ENCODE measurements at regions not wholly inside any gene's neighbourhood (a gene's known extent, or its start where the extent isn't known, plus 50 kb on each side); places are given as distances from the start of the nearest gene placed in this dataset.
"Not testable (repeated sequence)": the region's sequence is repeated elsewhere in the genome, so short reads cannot be mapped to it uniquely, and the experiment has no call there.

DNA sequence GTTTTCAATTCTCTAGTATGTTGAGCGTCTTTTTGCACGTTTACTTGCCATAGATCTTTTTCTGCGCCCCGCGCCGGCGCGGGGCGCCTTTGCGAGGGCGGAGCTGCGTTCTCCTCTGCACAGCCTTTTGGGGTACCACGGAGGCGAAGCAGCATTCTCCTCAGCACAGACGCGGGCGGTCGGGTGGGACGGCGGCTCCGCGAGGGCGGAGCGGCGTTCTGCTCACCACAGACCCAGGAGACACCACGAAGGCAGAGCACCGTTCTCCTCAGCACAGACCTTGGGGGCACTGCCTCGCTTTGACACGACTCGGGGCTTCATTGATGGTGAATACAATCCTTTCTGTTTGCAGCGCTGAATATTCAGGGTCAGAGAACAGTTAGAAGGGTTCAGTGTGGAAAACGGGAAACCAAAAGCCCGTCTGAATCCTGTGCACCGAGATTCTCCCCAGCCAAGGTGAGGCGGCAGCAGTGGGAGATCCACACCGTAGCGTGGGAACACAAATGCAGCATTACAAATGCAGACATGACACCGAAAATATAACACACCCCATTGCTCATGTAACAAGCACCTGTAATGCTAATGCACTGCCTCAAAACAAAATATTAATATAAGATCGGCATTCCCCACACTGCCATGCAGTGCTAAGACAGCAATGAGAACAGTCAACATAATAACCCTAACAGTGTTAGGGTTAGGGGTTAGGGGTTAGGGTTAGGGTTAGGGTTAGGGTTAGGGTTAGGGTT, 190.7 kb upstream of the VIPR2 start:
- DNase-seq (ENCODE audit: low read depth) = not testable (repeated sequence)

GRCh38 chr7:159332854-159333479, 188.3 kb upstream of the VIPR2 start:
- DNase-seq (ENCODE audit: low read depth) = not testable (repeated sequence)

GRCh38 chr7:159331462-159331861, 186.8 kb upstream of the VIPR2 start:
- no peak for DNase-seq (ENCODE audit: low read depth)

GRCh38 chr7:159329818-159330378, 185.2 kb upstream of the VIPR2 start:
- no peak for DNase-seq (ENCODE audit: low read depth)

- DNase-seq (ENCODE audit: low read depth) = no peak
These were observed 183.4 kb upstream of the VIPR2 start for GRCh38 chr7:159328096-159328495.

- DNase-seq (ENCODE audit: low read depth) = no peak
These were observed 178.7 kb upstream of the VIPR2 start for GRCh38 chr7:159323359-159323758.

GRCh38 chr7:159321278-159321677, 176.6 kb upstream of the VIPR2 start:
- no peak for DNase-seq (ENCODE audit: low read depth)

DNA sequence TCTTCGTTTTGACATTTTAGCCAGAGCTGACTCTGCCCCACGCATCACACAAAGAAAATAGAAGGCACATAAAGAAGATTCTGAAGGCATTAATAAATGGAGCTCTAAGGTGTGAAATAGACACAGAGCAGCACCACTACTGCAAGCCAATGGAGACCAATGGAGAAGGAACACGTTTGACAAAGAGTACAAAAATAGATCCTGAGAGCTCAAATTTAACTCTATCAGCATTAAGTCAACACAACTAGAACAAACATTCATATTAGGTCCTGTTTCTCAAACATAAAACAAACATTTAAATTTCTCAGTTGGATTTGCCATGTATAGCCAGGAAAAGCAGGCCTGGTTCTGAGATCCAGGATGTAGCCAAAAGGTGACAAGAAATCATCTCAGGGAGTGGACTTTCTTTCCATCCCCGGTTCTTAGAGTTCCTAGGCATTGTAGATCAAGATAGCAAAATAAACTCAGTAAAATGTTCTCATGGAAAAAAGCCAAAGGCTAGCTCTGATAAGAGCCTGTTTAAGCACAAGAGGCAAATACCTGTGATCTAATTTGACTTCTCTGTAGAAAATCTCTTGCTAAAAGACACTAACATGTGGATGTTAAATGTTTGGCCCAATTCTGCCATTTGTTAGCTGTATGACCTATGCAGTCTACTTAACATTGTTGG, 174.2 kb upstream of the VIPR2 start:
- no peak for DNase-seq (ENCODE audit: low read depth)

GRCh38 chr7:159317294-159317693, 172.6 kb upstream of the VIPR2 start:
- no peak for DNase-seq (ENCODE audit: low read depth)

DNA sequence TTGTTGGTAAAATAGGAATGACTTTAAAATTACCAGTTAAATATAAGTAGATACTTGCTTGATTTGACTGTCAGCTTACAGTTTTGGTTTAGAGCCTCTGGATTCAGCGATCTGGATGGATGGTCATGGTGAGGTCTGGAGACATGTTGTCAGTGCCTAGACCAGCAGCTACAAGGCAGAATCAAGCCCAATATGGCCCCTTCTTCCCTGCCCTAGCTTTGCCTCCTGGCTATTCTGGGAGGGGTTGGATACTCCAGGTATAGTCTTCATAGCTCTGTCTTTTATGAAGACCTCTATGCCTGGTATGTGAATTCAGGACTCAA, 166.5 kb upstream of the VIPR2 start:
- no peak for DNase-seq (ENCODE audit: low read depth)

DNA sequence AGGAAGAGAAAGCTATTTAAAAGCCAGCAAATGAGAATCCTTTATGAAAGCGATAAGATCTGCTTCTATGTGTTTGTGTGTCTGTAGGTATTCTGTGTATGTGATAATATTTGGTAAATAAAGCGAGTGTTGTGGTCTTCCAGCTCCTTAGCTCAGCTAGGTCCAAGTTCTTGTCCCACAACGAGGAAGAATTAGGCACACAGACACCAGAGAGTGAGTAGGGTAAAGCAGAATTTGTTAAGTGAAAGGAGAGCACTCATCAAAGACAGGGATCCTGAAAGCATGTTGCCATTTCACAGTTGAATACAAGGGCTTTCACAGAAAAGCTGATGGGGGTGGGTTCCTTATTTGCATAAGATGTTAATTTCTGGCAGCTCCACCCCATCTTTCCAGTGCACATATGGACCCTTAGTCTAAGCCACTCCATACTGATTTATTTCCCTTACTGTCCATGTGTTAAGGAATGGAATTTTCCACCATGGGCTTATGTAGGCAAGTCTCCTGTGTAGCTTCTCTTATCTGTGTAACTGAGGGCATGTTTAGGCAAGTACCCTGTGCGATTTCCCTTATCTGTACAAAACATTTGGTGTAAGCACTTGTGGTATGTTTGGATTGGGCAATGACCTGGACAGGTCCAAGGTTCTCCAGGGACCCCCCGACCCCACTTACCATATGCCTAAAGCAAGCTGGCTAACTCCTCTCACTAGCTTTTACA, 165.9 kb upstream of the VIPR2 start:
- no peak for DNase-seq (ENCODE audit: low read depth)

GRCh38 chr7:159309214-159309613, 164.5 kb upstream of the VIPR2 start:
- not testable (repeated sequence) for DNase-seq (ENCODE audit: low read depth)

DNA sequence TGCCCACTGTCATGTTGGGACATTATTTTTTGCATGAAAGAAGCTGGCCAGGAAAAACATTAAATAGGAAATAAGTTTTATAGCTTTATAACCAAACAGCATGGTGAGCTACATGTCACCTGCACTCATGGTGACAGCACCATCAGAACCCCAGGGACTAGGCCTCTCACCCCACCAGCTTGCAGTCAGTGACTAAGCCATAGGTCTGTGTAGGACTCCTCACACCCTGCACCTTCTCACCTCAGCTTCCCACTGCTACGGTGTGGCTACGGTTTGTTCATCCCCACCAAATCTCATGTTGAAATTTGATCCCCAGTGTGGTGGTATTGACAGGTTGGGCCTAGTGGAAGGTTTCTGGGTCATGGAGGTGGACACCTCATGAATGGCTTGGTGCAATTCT, 161.3 kb upstream of the VIPR2 start:
- DNase-seq (ENCODE audit: low read depth) = no peak

DNA sequence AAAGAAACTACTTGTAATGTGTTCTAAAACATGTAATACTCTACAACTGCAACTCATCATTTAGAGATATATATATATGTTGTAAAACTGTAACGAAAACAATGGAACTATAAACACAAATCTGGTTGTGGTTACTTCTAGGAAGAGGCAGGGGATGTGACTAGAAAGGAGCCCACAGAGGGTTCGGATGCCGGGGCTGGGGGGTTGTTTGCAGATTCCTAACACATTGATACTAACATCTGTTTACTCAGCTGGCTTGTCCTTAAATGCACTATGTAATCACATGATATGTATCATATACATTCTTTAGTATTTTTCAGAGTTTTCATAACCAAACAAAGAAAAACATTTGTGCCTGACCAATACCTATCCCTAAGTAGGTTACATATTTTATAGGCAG, 160.5 kb upstream of the VIPR2 start:
- DNase-seq (ENCODE audit: low read depth) = not testable (repeated sequence)

GRCh38 chr7:159303510-159303909, 158.8 kb upstream of the VIPR2 start:
- DNase-seq (ENCODE audit: low read depth) = not testable (repeated sequence)

DNA sequence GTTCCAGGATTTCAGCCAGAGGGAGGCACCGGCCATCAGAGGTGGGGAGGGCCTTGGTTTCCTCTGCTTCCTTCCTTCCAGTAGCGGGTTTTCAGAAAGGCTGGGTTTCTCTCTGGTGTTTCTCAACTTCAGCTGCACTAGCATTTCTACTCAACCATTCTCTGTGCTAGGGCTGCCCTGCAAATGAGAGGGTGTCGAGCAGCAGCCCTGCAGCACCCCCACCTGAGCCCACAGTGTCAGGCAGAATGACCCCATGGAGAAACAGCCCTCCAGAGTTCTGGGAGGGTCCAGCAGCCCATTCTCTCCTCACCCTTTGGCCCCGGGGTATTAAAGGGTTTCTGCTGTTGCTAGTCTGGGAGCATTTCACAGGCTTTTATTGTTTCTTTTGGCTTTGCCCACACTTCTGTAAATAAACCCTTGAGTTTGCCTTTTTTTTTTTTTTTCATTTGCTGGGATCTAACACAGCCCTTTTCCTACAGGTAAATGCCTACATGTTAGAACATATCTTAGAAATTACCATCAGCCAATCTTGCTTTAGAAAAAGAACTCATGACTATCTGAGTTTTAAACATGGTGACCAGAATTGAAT, 151.5 kb upstream of the VIPR2 start:
- DNase-seq (ENCODE audit: low read depth) = no peak

DNA sequence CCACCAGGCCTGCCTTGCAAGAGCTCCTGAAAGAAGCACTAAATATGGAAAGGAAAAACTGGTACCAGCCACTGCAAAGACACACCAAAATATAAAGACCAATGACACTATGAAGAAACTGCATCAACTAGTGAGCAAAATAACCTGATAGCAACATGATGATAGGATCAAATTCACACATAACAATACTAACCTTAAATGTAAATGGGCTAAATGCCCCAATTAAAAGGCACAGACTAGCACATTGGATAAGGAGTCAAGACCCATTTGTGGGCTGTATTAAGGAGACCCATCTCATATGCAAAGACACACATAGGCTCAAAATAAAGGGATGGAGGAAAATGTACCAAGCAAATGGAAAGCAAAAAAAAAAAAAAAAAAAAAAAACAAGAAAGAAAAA, 141.8 kb upstream of the VIPR2 start:
- not testable (repeated sequence) for DNase-seq (ENCODE audit: low read depth)

DNA sequence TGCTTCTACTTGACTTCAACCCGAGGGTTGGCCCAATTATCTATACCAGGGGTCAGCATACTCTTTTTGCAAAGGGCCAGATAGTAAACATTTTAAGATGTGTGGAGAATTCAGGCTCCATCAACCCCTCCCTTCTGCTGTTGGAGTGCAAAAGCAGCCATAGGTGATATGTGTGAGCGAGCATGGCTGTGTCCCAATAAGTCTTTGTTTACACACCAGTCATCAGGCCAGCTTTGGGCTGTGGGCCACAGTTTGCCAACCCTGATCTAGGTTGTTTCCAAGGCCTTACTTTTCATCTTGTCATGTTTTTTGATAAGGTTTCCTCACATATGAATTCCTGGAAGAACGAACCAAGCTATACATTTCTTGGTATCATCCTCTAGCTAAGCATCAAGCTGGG, 136.9 kb upstream of the VIPR2 start:
- DNase-seq (ENCODE audit: low read depth) = no peak

DNA sequence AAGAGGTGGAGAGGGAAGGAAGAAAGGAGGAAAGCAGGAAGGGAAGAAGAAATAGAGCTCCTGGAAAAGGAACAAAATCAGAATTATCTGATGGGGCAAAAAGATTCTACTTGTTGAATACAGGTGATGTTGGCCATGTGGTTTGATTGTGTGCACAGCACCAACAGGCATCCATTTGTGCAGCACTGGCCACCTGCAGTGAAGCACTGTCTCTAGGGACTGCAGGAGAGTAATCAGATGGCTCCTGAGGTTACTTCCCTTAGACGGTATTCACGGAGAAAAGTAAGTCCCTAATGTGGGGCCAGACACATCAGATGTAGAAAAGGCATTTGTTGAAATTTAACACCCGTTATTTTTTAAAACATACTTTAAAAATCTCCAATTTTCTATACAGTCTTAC, 135.3 kb upstream of the VIPR2 start:
- no peak for DNase-seq (ENCODE audit: low read depth)

- no peak for DNase-seq (ENCODE audit: low read depth)
These were observed 128.1 kb upstream of the VIPR2 start for GRCh38 chr7:159272739-159273138.

GRCh38 chr7:159271781-159272180, 127.1 kb upstream of the VIPR2 start:
- peak; percentile 11 for DNase-seq (ENCODE audit: low read depth)

DNA sequence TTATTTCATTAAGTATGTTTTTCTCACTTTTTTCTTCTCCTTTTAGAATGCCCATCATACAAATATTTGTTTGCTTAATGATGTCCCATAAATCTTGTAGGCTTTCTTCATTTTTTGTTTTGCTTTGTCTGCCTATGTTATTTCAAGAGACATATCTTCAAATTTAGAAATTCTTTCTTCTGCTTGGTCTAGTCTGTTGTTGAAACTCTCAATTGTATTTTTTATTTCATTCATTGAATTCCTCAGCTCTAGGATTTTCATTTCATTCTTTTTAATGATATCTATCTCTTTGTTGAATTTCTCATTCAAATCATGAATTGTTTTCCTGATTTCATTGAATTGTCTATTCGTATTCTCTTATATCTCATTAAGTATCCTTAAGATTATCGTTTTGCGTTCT, 125.1 kb upstream of the VIPR2 start:
- DNase-seq (ENCODE audit: low read depth) = no peak
